ENCODE measurements at regions not wholly inside any gene's neighbourhood (a gene's known extent, or its start where the extent isn't known, plus 50 kb on each side); places are given as distances from the start of the nearest gene placed in this dataset.
"Not testable (repeated sequence)": the region's sequence is repeated elsewhere in the genome, so short reads cannot be mapped to it uniquely, and the experiment has no call there.

- H3K36me3 Mint-ChIP-seq; H3K9me3 Mint-ChIP-seq; H3K4me3 Mint-ChIP-seq; DNase-seq; H3K27ac Mint-ChIP-seq; ATAC-seq (replicated peaks); H3K4me1 Mint-ChIP-seq: not testable (repeated sequence)
- peaks cover 19 to 23% of the 10 kb centered on the region in 2 donors for H3K27me3 Mint-ChIP-seq
Observed at GRCh38 chr18:12179029-12179428, 75.1 kb upstream of the CIDEA start.

GRCh38 chr18:12179697-12180577, 74.2 kb upstream of the CIDEA start:
- not testable (repeated sequence) for H3K9me3 Mint-ChIP-seq; DNase-seq; H3K4me3 Mint-ChIP-seq; ATAC-seq (replicated peaks); H3K36me3 Mint-ChIP-seq; H3K27ac Mint-ChIP-seq; H3K4me1 Mint-ChIP-seq
- H3K27me3 Mint-ChIP-seq, result peaks cover 15 to 18% of the 10 kb centered on the region in 2 donors

GRCh38 chr18:12198797-12199196, 55.4 kb upstream of the CIDEA start:
- H3K27ac Mint-ChIP-seq; DNase-seq; H3K36me3 Mint-ChIP-seq; ATAC-seq (replicated peaks); H3K27me3 Mint-ChIP-seq; H3K9me3 Mint-ChIP-seq; H3K4me3 Mint-ChIP-seq: not testable (repeated sequence)
- H3K4me1 Mint-ChIP-seq, result peaks cover 4 to 12% of the 10 kb centered on the region in 2 donors

- Mint-ChIP-seq H3K4me3 (peak overlapping the region; percentile 4 to 72), H3K4me1 (peaks cover 4 to 12% of the 10 kb centered on the region in 2 donors)
- not testable (repeated sequence) for H3K27ac Mint-ChIP-seq, H3K9me3 Mint-ChIP-seq, H3K36me3 Mint-ChIP-seq, H3K27me3 Mint-ChIP-seq
- ATAC-seq (replicated peaks) (peak; percentile 100), DNase-seq (peak; percentile 43)
Observed at GRCh38 chr18:12200186-12200585, 54.0 kb upstream of the CIDEA start.
